KMS-11 (cell line): ENCODE measurements at regions not wholly inside any gene's neighbourhood (a gene's known extent, or its start where the extent isn't known, plus 50 kb on each side); places are given as distances from the start of the nearest gene placed in this dataset.

Source experiments
- H2AFZ ChIP-seq: fragments of 200-600 bp; sonication (generic); 2 replicates; pipeline ENCODE4 v1.6.1; 2016; ENCODE audit warnings: antibody characterized with exemption, mixed run types, low read depth
- H3K27ac ChIP-seq: fragments of 200-600 bp; sonication (generic); 2 replicates; pipeline ENCODE4 v1.6.1; 2016; ENCODE audit warnings: mild to moderate bottlenecking, mixed run types
- H3K27me3 ChIP-seq: fragments of 200-600 bp; sonication (generic); 2 replicates; pipeline ENCODE4 v1.6.1; 2017; ENCODE audit warnings: mild to moderate bottlenecking, low read depth, mixed run types, moderate library complexity; ENCODE audit not compliant: insufficient read depth
- H3K36me3 ChIP-seq: fragments of 200-600 bp; sonication (generic); 2 replicates; pipeline ENCODE4 v1.6.1; 2017; ENCODE audit warnings: mild to moderate bottlenecking, mixed run types; ENCODE audit not compliant: insufficient read depth
- H3K4me1 ChIP-seq: fragments of 200-600 bp; sonication (generic); 2 replicates; pipeline ENCODE4 v1.6.1; 2016; ENCODE audit warnings: mild to moderate bottlenecking, low read depth, mixed run types; ENCODE audit not compliant: poor library complexity, severe bottlenecking
- H3K4me2 ChIP-seq: fragments of 200-600 bp; sonication (generic); 2 replicates; pipeline ENCODE4 v1.7.0; 2016; ENCODE audit warnings: mild to moderate bottlenecking, mixed run types
- H3K4me3 ChIP-seq: fragments of 200-600 bp; sonication (generic); IDR thresholded peaks from 2 replicates; pipeline ENCODE4 v1.6.1; 2017; ENCODE audit warnings: low read depth, low read length, mixed read lengths; ENCODE audit not compliant: insufficient read depth
- H3K79me2 ChIP-seq: fragments of 200-600 bp; sonication (generic); 2 replicates; pipeline ENCODE4 v1.6.1; 2016; ENCODE audit warnings: low read depth, mixed run types; ENCODE audit not compliant: insufficient read depth
- H3K9ac ChIP-seq: fragments of 200-600 bp; sonication (generic); 2 replicates; pipeline ENCODE4 v1.6.1; 2016; ENCODE audit warnings: mild to moderate bottlenecking, mixed run types
- H4K20me1 ChIP-seq: fragments of 200-600 bp; sonication (generic); 2 replicates; pipeline ENCODE4 v1.6.1; 2016; ENCODE audit warnings: mild to moderate bottlenecking, mixed run types; ENCODE audit not compliant: insufficient read depth
- CTCF ChIP-seq: fragments of 200-600 bp; sonication (generic); conservative IDR thresholded peaks from 2 replicates; pipeline ENCODE4 v1.6.1; 2017; ENCODE audit warnings: low read depth, mild to moderate bottlenecking, antibody characterized with exemption, low read length, moderate library complexity, mixed read lengths

GRCh38 chr9:117858561-117858960 is 154.4 kb downstream of the TLR4 start:
- Histone ChIP-seq H2AFZ (no peak overlapping the region), H3K9ac (no peak overlapping the region), H3K27me3 (no peaks in the 10 kb centered on the region), H3K4me1 (no peaks in the 10 kb centered on the region), H3K4me3 (no peak overlapping the region), H3K36me3 (no peaks in the 10 kb centered on the region), H4K20me1 (no peaks in the 10 kb centered on the region), H3K4me2 (no peak overlapping the region), H3K27ac (no peak overlapping the region), H3K79me2 (no peaks in the 10 kb centered on the region)
- no peak for TF ChIP-seq CTCF

- H3K4me2 ChIP-seq, result no peak overlapping the region
- no peaks in the 10 kb centered on the region for H4K20me1 ChIP-seq
- no peak overlapping the region for H2AFZ ChIP-seq
- H3K9ac ChIP-seq, result no peak overlapping the region
- H3K36me3 ChIP-seq, result no peaks in the 10 kb centered on the region
- no peaks in the 10 kb centered on the region for H3K79me2 ChIP-seq
- no peak overlapping the region for H3K27ac ChIP-seq
- TF ChIP-seq CTCF, result no peak
- no peaks in the 10 kb centered on the region for H3K4me1 ChIP-seq
- H3K27me3 ChIP-seq, result no peaks in the 10 kb centered on the region
- no peak overlapping the region for H3K4me3 ChIP-seq
Measured at GRCh38 chr9:117860849-117861248, 156.6 kb downstream of the TLR4 start.

GRCh38 chr9:117864385-117865057 is 160.3 kb downstream of the TLR4 start:
- Histone ChIP-seq H3K4me2 (no peak overlapping the region), H3K27ac (no peak overlapping the region), H3K4me1 (no peaks in the 10 kb centered on the region), H4K20me1 (no peaks in the 10 kb centered on the region), H3K36me3 (no peaks in the 10 kb centered on the region), H3K4me3 (no peak overlapping the region), H3K9ac (no peak overlapping the region), H2AFZ (no peak overlapping the region), H3K79me2 (no peaks in the 10 kb centered on the region), H3K27me3 (no peaks in the 10 kb centered on the region)
- no peak for TF ChIP-seq CTCF

- no peak overlapping the region for H3K9ac ChIP-seq
- H3K27me3 ChIP-seq, result no peaks in the 10 kb centered on the region
- no peaks in the 10 kb centered on the region for H3K4me1 ChIP-seq
- H4K20me1 ChIP-seq, result no peaks in the 10 kb centered on the region
- H2AFZ ChIP-seq, result no peak overlapping the region
- H3K36me3 ChIP-seq, result no peaks in the 10 kb centered on the region
- H3K79me2 ChIP-seq, result no peaks in the 10 kb centered on the region
- no peak overlapping the region for H3K4me2 ChIP-seq
- H3K4me3 ChIP-seq, result no peak overlapping the region
- H3K27ac ChIP-seq, result no peak overlapping the region
- no peak for TF ChIP-seq CTCF
Measured at GRCh38 chr9:117868594-117868993, 164.4 kb downstream of the TLR4 start.
